GM18867 (cell line): ENCODE measurements at regions not wholly inside any gene's neighbourhood (a gene's known extent, or its start where the extent isn't known, plus 50 kb on each side); places are given as distances from the start of the nearest gene placed in this dataset.
"Not testable (repeated sequence)": the region's sequence is repeated elsewhere in the genome, so short reads cannot be mapped to it uniquely, and the experiment has no call there.

Source experiments
- ATAC-seq: cut with Tn5 transposase; IDR thresholded peaks from one replicate; pipeline ENCODE4 v1.9.1; 2021; ENCODE audit warnings: mild to moderate bottlenecking, moderate library complexity; ENCODE audit not compliant: unreplicated experiment

GRCh38 chr5:101532430-101532829 lies 629.3 kb upstream of the ST8SIA4 start:
- ATAC-seq: no peak

- no peak for ATAC-seq
Observed at GRCh38 chr5:101531026-101531425, 627.9 kb upstream of the ST8SIA4 start.

- not testable (repeated sequence) for ATAC-seq
Observed at GRCh38 chr5:101529094-101529493, 626.0 kb upstream of the ST8SIA4 start.

- ATAC-seq: no peak
Observed at GRCh38 chr5:101520417-101520816, 617.3 kb upstream of the ST8SIA4 start.

GRCh38 chr5:101517795-101518194 lies 614.7 kb upstream of the ST8SIA4 start:
- no peak for ATAC-seq

GRCh38 chr5:101515721-101516120 lies 612.6 kb upstream of the ST8SIA4 start:
- no peak for ATAC-seq

- no peak for ATAC-seq
Observed at GRCh38 chr5:101505891-101506570, 602.9 kb upstream of the ST8SIA4 start.

GRCh38 chr5:101482931-101483330 lies 579.8 kb upstream of the ST8SIA4 start:
- no peak for ATAC-seq

GRCh38 chr5:101473483-101473882 lies 570.4 kb upstream of the ST8SIA4 start:
- no peak for ATAC-seq

GRCh38 chr5:101461455-101461854 lies 558.4 kb upstream of the ST8SIA4 start:
- no peak for ATAC-seq

- no peak for ATAC-seq
Observed at GRCh38 chr5:101458587-101458986, 555.5 kb upstream of the ST8SIA4 start.

GRCh38 chr5:101455851-101456250 lies 552.8 kb upstream of the ST8SIA4 start:
- no peak for ATAC-seq

GRCh38 chr5:101455048-101455447 lies 552.0 kb upstream of the ST8SIA4 start:
- ATAC-seq: no peak

- not testable (repeated sequence) for ATAC-seq
Observed at GRCh38 chr5:101442281-101442680, 539.2 kb upstream of the ST8SIA4 start.

GRCh38 chr5:101440173-101440572 lies 537.1 kb upstream of the ST8SIA4 start:
- no peak for ATAC-seq

- no peak for ATAC-seq
Observed at GRCh38 chr5:101437351-101437750, 534.3 kb upstream of the ST8SIA4 start.

- ATAC-seq: no peak
Observed at GRCh38 chr5:101435768-101436167, 532.7 kb upstream of the ST8SIA4 start.

GRCh38 chr5:101431201-101431600 lies 528.1 kb upstream of the ST8SIA4 start:
- no peak for ATAC-seq

GRCh38 chr5:101430551-101430950 lies 527.5 kb upstream of the ST8SIA4 start:
- no peak for ATAC-seq

- ATAC-seq: no peak
Observed at GRCh38 chr5:101429241-101429640, 526.2 kb upstream of the ST8SIA4 start.

GRCh38 chr5:101425339-101425859 lies 522.3 kb upstream of the ST8SIA4 start:
- ATAC-seq: no peak

GRCh38 chr5:101424530-101425175 lies 521.6 kb upstream of the ST8SIA4 start:
- no peak for ATAC-seq
